HL-60 (cell line): ENCODE measurements at regions not wholly inside any gene's neighbourhood (a gene's known extent, or its start where the extent isn't known, plus 50 kb on each side); places are given as distances from the start of the nearest gene placed in this dataset.

ENCODE experiments used
- DNase-seq, 2 experiments: peaks; one replicate each; pipeline ENCODE4 v3.0.0-alpha.2; 2010 to 2020; ENCODE audit warnings: low read depth in 1 of 2, low spot score in 1 of 2
- H3K27ac ChIP-seq: fragments of 250-450 bp; sonication (Bioruptor Pico); replicated peaks from 2 replicates; pipeline ENCODE4 v1.5.1; 2020; ENCODE audit warnings: mild to moderate bottlenecking, moderate library complexity
- H3K27me3 ChIP-seq: fragments of 250-450 bp; sonication (Bioruptor Pico); 2 replicates; pipeline ENCODE4 v1.5.1; 2021; ENCODE audit warnings: mild to moderate bottlenecking, moderate library complexity; ENCODE audit not compliant: insufficient read depth, poor library complexity, severe bottlenecking
- H3K4me3 ChIP-seq: replicated peaks from 2 replicates; pipeline ENCODE4 v1.5.1; 2011; ENCODE audit warnings: mild to moderate bottlenecking, control low read depth, low read length; ENCODE audit not compliant: insufficient read depth
- GABPA ChIP-seq: IDR thresholded peaks from 2 replicates; pipeline ENCODE4 v1.6.1; 2012; ENCODE audit warnings: low read depth
- POLR2AphosphoS5 ChIP-seq: IDR thresholded peaks from 2 replicates; pipeline ENCODE4 v1.6.1; 2012; ENCODE audit warnings: low read depth
- SPI1 ChIP-seq: IDR thresholded peaks from 2 replicates; pipeline ENCODE4 v1.6.1; 2012; ENCODE audit warnings: low read depth, mild to moderate bottlenecking, borderline replicate concordance
- TF ChIP-seq, protein P1 (sequence below): IDR thresholded peaks from 2 replicates; pipeline ENCODE4 v1.6.1; 2012; ENCODE audit warnings: low read depth; ENCODE audit not compliant: insufficient replicate concordance
- TF ChIP-seq, protein P2 (sequence below): IDR thresholded peaks from one replicate; pipeline ENCODE4 v1.5.1; 2011; ENCODE audit warnings: low read length, control low read depth, inconsistent platforms; ENCODE audit not compliant: insufficient read depth

DNA sequence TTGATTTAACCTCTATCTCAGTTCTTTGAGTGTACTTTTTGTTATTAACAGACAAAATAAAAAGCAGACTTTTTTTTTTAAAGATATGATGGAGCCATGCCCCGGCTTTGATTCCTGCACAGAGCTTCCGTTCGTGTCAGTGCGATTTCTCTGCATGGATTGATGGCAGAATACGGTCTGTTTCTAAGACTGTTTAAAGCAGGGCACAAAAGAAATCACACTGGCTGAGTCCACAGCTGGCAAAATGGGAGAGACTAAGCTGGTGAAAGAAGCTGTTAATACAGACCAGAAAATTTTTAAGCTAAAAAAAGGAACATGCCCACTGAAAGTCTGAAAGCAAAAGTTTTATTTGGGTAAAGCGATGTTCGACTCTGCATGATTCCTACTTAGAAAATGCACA, 501.4 kb upstream of the WWC1 start:
- no peak overlapping the region for H3K4me3 ChIP-seq
- H3K27me3 ChIP-seq = no peaks in the 10 kb centered on the region
- no peak for DNase-seq
- no peak overlapping the region for H3K27ac ChIP-seq
- TF ChIP-seq, protein P1, sequence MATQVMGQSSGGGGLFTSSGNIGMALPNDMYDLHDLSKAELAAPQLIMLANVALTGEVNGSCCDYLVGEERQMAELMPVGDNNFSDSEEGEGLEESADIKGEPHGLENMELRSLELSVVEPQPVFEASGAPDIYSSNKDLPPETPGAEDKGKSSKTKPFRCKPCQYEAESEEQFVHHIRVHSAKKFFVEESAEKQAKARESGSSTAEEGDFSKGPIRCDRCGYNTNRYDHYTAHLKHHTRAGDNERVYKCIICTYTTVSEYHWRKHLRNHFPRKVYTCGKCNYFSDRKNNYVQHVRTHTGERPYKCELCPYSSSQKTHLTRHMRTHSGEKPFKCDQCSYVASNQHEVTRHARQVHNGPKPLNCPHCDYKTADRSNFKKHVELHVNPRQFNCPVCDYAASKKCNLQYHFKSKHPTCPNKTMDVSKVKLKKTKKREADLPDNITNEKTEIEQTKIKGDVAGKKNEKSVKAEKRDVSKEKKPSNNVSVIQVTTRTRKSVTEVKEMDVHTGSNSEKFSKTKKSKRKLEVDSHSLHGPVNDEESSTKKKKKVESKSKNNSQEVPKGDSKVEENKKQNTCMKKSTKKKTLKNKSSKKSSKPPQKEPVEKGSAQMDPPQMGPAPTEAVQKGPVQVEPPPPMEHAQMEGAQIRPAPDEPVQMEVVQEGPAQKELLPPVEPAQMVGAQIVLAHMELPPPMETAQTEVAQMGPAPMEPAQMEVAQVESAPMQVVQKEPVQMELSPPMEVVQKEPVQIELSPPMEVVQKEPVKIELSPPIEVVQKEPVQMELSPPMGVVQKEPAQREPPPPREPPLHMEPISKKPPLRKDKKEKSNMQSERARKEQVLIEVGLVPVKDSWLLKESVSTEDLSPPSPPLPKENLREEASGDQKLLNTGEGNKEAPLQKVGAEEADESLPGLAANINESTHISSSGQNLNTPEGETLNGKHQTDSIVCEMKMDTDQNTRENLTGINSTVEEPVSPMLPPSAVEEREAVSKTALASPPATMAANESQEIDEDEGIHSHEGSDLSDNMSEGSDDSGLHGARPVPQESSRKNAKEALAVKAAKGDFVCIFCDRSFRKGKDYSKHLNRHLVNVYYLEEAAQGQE = no peak
- TF ChIP-seq, protein P2, sequence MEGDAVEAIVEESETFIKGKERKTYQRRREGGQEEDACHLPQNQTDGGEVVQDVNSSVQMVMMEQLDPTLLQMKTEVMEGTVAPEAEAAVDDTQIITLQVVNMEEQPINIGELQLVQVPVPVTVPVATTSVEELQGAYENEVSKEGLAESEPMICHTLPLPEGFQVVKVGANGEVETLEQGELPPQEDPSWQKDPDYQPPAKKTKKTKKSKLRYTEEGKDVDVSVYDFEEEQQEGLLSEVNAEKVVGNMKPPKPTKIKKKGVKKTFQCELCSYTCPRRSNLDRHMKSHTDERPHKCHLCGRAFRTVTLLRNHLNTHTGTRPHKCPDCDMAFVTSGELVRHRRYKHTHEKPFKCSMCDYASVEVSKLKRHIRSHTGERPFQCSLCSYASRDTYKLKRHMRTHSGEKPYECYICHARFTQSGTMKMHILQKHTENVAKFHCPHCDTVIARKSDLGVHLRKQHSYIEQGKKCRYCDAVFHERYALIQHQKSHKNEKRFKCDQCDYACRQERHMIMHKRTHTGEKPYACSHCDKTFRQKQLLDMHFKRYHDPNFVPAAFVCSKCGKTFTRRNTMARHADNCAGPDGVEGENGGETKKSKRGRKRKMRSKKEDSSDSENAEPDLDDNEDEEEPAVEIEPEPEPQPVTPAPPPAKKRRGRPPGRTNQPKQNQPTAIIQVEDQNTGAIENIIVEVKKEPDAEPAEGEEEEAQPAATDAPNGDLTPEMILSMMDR = no peak
- TF ChIP-seq POLR2AphosphoS5 (no peak), GABPA (no peak), SPI1 (no peak)

DNA sequence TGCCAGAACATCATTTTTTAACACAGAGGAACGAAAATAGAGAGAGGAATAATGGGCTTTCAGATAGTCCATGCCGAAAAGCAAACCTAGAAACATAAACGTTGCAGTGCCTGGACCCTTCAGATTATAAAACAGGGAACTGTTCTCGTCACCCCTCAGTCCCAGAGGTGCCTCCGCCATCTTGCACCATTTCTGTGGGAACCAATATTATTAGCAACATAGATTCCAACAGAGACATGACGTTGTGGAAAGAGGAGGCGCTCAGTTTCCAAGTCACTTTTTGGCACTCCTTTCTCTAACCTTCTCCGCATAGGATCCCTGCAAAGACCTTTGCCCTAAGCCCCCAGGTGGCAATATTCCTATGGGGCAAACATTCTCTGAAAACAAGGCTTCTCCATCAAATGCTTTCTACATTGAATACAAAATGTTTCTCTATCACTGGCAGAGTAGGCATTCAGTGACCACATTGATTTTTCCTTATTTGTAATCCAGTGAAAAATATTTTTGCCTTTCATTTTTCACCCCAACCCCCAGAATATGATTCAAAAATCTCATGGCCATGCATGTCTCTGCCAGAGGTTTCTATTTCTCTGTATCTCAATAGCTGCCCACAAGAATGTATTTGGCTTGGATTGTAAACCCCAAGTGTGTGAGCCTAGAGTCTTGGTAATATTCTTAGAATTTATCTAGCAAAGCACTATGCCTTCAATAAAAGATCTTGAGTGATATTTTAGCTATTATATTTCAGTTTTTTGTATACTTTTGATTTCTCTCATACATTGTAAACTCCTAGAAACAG, 500.8 kb upstream of the WWC1 start:
- H3K27ac ChIP-seq = no peak overlapping the region
- H3K27me3 ChIP-seq = no peaks in the 10 kb centered on the region
- DNase-seq = no peak
- TF ChIP-seq GABPA (no peak), POLR2AphosphoS5 (no peak), SPI1 (no peak)
- TF ChIP-seq, protein P2 = no peak
- TF ChIP-seq, protein P1 = no peak
- no peak overlapping the region for H3K4me3 ChIP-seq

DNA sequence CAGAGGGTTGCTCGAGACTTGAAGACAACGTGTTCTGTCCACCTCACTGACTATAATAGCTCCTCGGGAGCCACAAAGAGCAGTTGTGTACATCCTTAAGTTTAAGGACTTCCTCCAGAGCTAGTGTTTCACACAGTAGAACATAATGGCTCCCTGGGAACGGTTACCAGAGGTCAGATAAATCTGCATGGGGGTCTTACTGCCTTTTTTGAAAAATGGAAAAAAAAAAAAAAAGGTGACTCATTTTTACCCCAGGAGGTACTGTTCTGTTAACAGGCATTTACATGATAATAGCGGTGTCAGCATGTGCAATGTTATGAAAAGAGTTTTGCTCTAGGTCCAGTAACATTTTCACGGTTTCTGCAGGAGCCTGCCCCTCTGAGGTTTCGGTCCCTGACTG, 498.9 kb upstream of the WWC1 start:
- no peak for TF ChIP-seq GABPA
- no peak for TF ChIP-seq POLR2AphosphoS5
- TF ChIP-seq SPI1 = no peak
- TF ChIP-seq, protein P1 = no peak
- TF ChIP-seq, protein P2 = no peak
- DNase-seq = no peak
- H3K27me3 ChIP-seq = no peaks in the 10 kb centered on the region
- H3K27ac ChIP-seq = no peak overlapping the region
- no peak overlapping the region for H3K4me3 ChIP-seq
